Lower leg skin (tissue), 4 donors: ENCODE measurements at regions not wholly inside any gene's neighbourhood (a gene's known extent, or its start where the extent isn't known, plus 50 kb on each side); places are given as distances from the start of the nearest gene placed in this dataset.

Experiments
- DNase-seq, 2 donors: peaks; one replicate each; pipeline ENCODE4 v3.0.0-alpha.2; 2019; ENCODE audit warnings: low spot score in 2 of 2
- H3K4me3 ChIP-seq: fragments of 200-600 bp; sonication (generic); 2 replicates; pipeline ENCODE4 v1.5.1; 2017; ENCODE audit warnings: mild to moderate bottlenecking, low read depth; ENCODE audit not compliant: poor library complexity, severe bottlenecking
- CTCF ChIP-seq, 3 donors: fragments of 450-650 bp; IDR thresholded peaks; one replicate each; pipeline ENCODE4 v1.5.1; 2016; ENCODE audit warnings: antibody characterized with exemption in 3 of 3, mild to moderate bottlenecking in 3 of 3, moderate library complexity in 2 of 3
- POLR2A ChIP-seq, 2 donors: fragments of 450-650 bp; IDR thresholded peaks; one replicate each; pipeline ENCODE4 v1.6.1; 2016 to 2017; ENCODE audit warnings: antibody characterized with exemption in 2 of 2, mild to moderate bottlenecking in 1 of 2, moderate library complexity in 1 of 2
- WGBS, 2 donors: methylation state at CpG; one replicate each; pipeline ENCODE4 v1.1.5; 2018; 5-methylcytosine and 5-hydroxymethylcytosine counted together
- intact Hi-C: fragments of 100-400 bp; cut with DNase I; formaldehyde crosslinking; loops from one replicate; pipeline ENCODE4 v1.15.0; 2023; ENCODE audit warnings: low total_unique reads

- TF ChIP-seq POLR2A (IDR thresholded peaks at IDR 0.05) (no peak), CTCF (IDR thresholded peaks at IDR 0.05) (no peak)
- H3K4me3 ChIP-seq = no peak overlapping the region
- 32 to 43% methylated on average over 4 of the region's 4 CpGs for WGBS, 2 donors
- intact Hi-C loops = no loop called here
- DNase-seq = no peak
Observed at GRCh38 chr2:182522972-182523473, 96.2 kb upstream of the PDE1A start.

GRCh38 chr2:182530636-182531035 lies 103.8 kb upstream of the PDE1A start:
- no peak overlapping the region for H3K4me3 ChIP-seq
- DNase-seq = no peak
- TF ChIP-seq POLR2A (IDR thresholded peaks at IDR 0.05) = no peak
- TF ChIP-seq CTCF (IDR thresholded peaks at IDR 0.05) = no peak
- intact Hi-C loops = no loop called here

- DNase-seq = no peak
- no peak overlapping the region for H3K4me3 ChIP-seq
- intact Hi-C loops = no loop called here
- TF ChIP-seq CTCF (IDR thresholded peaks at IDR 0.05) (no peak), POLR2A (IDR thresholded peaks at IDR 0.05) (no peak)
- WGBS, 2 donors = 59 to 64% methylated on average over 1 of the region's 1 CpG
Observed at GRCh38 chr2:182540252-182540651, 113.4 kb upstream of the PDE1A start.

GRCh38 chr2:182541268-182541667 lies 114.4 kb upstream of the PDE1A start:
- no peak for DNase-seq
- H3K4me3 ChIP-seq = no peak overlapping the region
- no peak for TF ChIP-seq POLR2A (IDR thresholded peaks at IDR 0.05)
- TF ChIP-seq CTCF (IDR thresholded peaks at IDR 0.05) = no peak
- intact Hi-C loops = no loop called here

- intact Hi-C loops = no loop called here
- no peak overlapping the region for H3K4me3 ChIP-seq
- DNase-seq = no peak
- WGBS, 2 donors = 76 to 82% methylated on average over 6 of the region's 6 CpGs
- TF ChIP-seq POLR2A (IDR thresholded peaks at IDR 0.05) (no peak), CTCF (IDR thresholded peaks at IDR 0.05) (no peak)
Observed at GRCh38 chr2:182542501-182543258, 115.8 kb upstream of the PDE1A start.
